ENCODE measurements at regions not wholly inside any gene's neighbourhood (a gene's known extent, or its start where the extent isn't known, plus 50 kb on each side); places are given as distances from the start of the nearest gene placed in this dataset.
A peak's percentile ranks its signal among the peaks of the same experiment; 100 is the strongest.

GRCh38 chr16:61421111-61421510 lies 615.1 kb downstream of the CDH8 start (continued):
- TF ChIP-seq, protein P1, sequence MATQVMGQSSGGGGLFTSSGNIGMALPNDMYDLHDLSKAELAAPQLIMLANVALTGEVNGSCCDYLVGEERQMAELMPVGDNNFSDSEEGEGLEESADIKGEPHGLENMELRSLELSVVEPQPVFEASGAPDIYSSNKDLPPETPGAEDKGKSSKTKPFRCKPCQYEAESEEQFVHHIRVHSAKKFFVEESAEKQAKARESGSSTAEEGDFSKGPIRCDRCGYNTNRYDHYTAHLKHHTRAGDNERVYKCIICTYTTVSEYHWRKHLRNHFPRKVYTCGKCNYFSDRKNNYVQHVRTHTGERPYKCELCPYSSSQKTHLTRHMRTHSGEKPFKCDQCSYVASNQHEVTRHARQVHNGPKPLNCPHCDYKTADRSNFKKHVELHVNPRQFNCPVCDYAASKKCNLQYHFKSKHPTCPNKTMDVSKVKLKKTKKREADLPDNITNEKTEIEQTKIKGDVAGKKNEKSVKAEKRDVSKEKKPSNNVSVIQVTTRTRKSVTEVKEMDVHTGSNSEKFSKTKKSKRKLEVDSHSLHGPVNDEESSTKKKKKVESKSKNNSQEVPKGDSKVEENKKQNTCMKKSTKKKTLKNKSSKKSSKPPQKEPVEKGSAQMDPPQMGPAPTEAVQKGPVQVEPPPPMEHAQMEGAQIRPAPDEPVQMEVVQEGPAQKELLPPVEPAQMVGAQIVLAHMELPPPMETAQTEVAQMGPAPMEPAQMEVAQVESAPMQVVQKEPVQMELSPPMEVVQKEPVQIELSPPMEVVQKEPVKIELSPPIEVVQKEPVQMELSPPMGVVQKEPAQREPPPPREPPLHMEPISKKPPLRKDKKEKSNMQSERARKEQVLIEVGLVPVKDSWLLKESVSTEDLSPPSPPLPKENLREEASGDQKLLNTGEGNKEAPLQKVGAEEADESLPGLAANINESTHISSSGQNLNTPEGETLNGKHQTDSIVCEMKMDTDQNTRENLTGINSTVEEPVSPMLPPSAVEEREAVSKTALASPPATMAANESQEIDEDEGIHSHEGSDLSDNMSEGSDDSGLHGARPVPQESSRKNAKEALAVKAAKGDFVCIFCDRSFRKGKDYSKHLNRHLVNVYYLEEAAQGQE (IDR thresholded peaks at IDR 0.05; ENCODE audit: unreplicated experiment) = no peak

- Histone ChIP-seq H3K36me3 (ENCODE audit: insufficient read depth) (no peaks in the 10 kb centered on the region), H3K4me1 (ENCODE audit: insufficient read depth) (no peaks in the 10 kb centered on the region), H3K27ac (ENCODE audit: low read depth) (no peak overlapping the region), H2AFZ (no peak overlapping the region), H3K4me3 (no peak overlapping the region), H3F3A (replicated peaks; ENCODE audit: low read depth) (no peaks in the 10 kb centered on the region), H3K9me2 (ENCODE audit: insufficient read depth) (no peaks in the 10 kb centered on the region), H3K79me2 (replicated peaks; ENCODE audit: insufficient read depth) (no peaks in the 10 kb centered on the region), H3K27me3 (ENCODE audit: insufficient read depth) (no peaks in the 10 kb centered on the region), H3K4me2 (no peak overlapping the region), H4K20me1 (replicated peaks; ENCODE audit: insufficient read depth) (no peaks in the 10 kb centered on the region)
- no peaks in the 10 kb centered on the region for H3K27me3 Mint-ChIP-seq (ENCODE audit: insufficient read depth, low read depth, poor library complexity)
- peaks cover 11% of the 10 kb centered on the region; the same call in 2 of the 3 replicates for H3K4me1 Mint-ChIP-seq
- H3K4me3 Mint-ChIP-seq = no peak overlapping the region
- DNase-seq (ENCODE audit: low spot score) (no peak), ATAC-seq (peak; percentile 46; the same call in 2 of the 3 replicates)
- no peaks in the 10 kb centered on the region for H3K36me3 Mint-ChIP-seq (ENCODE audit: low read depth)
- no peak overlapping the region for H3K27ac Mint-ChIP-seq
- no peaks in the 10 kb centered on the region for H3K9me3 Mint-ChIP-seq
- TF ChIP-seq, protein P2, sequence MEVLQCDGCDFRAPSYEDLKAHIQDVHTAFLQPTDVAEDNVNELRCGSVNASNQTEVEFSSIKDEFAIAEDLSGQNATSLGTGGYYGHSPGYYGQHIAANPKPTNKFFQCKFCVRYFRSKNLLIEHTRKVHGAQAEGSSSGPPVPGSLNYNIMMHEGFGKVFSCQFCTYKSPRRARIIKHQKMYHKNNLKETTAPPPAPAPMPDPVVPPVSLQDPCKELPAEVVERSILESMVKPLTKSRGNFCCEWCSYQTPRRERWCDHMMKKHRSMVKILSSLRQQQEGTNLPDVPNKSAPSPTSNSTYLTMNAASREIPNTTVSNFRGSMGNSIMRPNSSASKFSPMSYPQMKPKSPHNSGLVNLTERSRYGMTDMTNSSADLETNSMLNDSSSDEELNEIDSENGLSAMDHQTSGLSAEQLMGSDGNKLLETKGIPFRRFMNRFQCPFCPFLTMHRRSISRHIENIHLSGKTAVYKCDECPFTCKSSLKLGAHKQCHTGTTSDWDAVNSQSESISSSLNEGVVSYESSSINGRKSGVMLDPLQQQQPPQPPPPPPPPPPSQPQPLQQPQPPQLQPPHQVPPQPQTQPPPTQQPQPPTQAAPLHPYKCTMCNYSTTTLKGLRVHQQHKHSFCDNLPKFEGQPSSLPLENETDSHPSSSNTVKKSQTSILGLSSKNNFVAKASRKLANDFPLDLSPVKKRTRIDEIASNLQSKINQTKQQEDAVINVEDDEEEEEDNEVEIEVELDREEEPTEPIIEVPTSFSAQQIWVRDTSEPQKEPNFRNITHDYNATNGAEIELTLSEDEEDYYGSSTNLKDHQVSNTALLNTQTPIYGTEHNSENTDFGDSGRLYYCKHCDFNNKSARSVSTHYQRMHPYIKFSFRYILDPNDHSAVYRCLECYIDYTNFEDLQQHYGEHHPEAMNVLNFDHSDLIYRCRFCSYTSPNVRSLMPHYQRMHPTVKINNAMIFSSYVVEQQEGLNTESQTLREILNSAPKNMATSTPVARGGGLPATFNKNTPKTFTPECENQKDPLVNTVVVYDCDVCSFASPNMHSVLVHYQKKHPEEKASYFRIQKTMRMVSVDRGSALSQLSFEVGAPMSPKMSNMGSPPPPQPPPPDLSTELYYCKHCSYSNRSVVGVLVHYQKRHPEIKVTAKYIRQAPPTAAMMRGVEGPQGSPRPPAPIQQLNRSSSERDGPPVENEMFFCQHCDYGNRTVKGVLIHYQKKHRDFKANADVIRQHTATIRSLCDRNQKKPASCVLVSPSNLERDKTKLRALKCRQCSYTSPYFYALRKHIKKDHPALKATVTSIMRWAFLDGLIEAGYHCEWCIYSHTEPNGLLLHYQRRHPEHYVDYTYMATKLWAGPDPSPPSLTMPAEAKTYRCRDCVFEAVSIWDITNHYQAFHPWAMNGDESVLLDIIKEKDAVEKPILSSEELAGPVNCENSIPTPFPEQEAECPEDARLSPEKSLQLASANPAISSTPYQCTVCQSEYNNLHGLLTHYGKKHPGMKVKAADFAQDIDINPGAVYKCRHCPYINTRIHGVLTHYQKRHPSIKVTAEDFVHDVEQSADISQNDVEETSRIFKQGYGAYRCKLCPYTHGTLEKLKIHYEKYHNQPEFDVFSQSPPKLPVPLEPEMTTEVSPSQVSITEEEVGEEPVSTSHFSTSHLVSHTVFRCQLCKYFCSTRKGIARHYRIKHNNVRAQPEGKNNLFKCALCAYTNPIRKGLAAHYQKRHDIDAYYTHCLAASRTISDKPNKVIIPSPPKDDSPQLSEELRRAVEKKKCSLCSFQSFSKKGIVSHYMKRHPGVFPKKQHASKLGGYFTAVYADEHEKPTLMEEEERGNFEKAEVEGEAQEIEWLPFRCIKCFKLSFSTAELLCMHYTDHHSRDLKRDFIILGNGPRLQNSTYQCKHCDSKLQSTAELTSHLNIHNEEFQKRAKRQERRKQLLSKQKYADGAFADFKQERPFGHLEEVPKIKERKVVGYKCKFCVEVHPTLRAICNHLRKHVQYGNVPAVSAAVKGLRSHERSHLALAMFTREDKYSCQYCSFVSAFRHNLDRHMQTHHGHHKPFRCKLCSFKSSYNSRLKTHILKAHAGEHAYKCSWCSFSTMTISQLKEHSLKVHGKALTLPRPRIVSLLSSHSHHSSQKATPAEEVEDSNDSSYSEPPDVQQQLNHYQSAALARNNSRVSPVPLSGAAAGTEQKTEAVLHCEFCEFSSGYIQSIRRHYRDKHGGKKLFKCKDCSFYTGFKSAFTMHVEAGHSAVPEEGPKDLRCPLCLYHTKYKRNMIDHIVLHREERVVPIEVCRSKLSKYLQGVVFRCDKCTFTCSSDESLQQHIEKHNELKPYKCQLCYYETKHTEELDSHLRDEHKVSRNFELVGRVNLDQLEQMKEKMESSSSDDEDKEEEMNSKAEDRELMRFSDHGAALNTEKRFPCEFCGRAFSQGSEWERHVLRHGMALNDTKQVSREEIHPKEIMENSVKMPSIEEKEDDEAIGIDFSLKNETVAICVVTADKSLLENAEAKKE (CRISPR knock-in tag; IDR thresholded peaks at IDR 0.05) = no peak
- no peak for TF ChIP-seq ETS1 (IDR thresholded peaks at IDR 0.05)
- TF ChIP-seq ZNF331 (CRISPR knock-in tag; IDR thresholded peaks at IDR 0.05; ENCODE audit: low read depth) = no peak
- TF ChIP-seq ZNF114 (CRISPR knock-in tag; IDR thresholded peaks at IDR 0.05) = no peak
- TF ChIP-seq, protein P3, sequence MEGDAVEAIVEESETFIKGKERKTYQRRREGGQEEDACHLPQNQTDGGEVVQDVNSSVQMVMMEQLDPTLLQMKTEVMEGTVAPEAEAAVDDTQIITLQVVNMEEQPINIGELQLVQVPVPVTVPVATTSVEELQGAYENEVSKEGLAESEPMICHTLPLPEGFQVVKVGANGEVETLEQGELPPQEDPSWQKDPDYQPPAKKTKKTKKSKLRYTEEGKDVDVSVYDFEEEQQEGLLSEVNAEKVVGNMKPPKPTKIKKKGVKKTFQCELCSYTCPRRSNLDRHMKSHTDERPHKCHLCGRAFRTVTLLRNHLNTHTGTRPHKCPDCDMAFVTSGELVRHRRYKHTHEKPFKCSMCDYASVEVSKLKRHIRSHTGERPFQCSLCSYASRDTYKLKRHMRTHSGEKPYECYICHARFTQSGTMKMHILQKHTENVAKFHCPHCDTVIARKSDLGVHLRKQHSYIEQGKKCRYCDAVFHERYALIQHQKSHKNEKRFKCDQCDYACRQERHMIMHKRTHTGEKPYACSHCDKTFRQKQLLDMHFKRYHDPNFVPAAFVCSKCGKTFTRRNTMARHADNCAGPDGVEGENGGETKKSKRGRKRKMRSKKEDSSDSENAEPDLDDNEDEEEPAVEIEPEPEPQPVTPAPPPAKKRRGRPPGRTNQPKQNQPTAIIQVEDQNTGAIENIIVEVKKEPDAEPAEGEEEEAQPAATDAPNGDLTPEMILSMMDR (conservative IDR thresholded peaks at IDR 0.05; ENCODE audit: low read depth in 2 of 2) = no peak
- TF ChIP-seq POLR2AphosphoS5 (IDR thresholded peaks at IDR 0.05; ENCODE audit: low read depth) = no peak
- TF ChIP-seq STAT1 (IDR thresholded peaks at IDR 0.05; ENCODE audit: unreplicated experiment) = no peak
- no peak for TF ChIP-seq EZH2phosphoT487 (IDR thresholded peaks at IDR 0.05; ENCODE audit: unreplicated experiment)
- no peak for TF ChIP-seq JUNB (IDR thresholded peaks at IDR 0.05; ENCODE audit: unreplicated experiment)
- no peak for TF ChIP-seq CREB1 (CRISPR knock-in tag; IDR thresholded peaks at IDR 0.05; ENCODE audit: low read depth)
Measured at GRCh38 chr16:61419791-61420190, 616.4 kb downstream of the CDH8 start.
